GM12891 (cell line): ENCODE measurements at regions not wholly inside any gene's neighbourhood (a gene's known extent, or its start where the extent isn't known, plus 50 kb on each side); places are given as distances from the start of the nearest gene placed in this dataset.

Experiments
- DNase-seq: peaks from one replicate; pipeline ENCODE4 v3.0.0; 2011; ENCODE audit warnings: low spot score; ENCODE audit not compliant: insufficient read length
- FAIRE-seq: peaks from 2 replicates; lab custom pipeline; 2011; peaks lifted over from hg19 to GRCh38; lab: Jason Lieb, UNC
- PAX5 ChIP-seq: IDR thresholded peaks from 2 replicates; pipeline ENCODE4 v1.6.1; 2011; ENCODE audit warnings: low read length, moderate library complexity, mild to moderate bottlenecking; ENCODE audit not compliant: insufficient read depth, severe bottlenecking
- POLR2A ChIP-seq: IDR thresholded peaks from 2 replicates; pipeline ENCODE4 v1.6.1; 2011; ENCODE audit warnings: low read depth, low read length, control low read depth
- POLR2AphosphoS5 ChIP-seq: IDR thresholded peaks from 2 replicates; pipeline ENCODE4 v1.6.1; 2011; ENCODE audit warnings: low read depth, low read length, control low read depth
- POU2F2 ChIP-seq: IDR thresholded peaks from 2 replicates; pipeline ENCODE4 v1.6.1; 2011; ENCODE audit warnings: low read depth, mild to moderate bottlenecking, control low read depth, low read length, moderate library complexity
- SPI1 ChIP-seq: IDR thresholded peaks from 2 replicates; pipeline ENCODE4 v1.6.1; 2011; ENCODE audit warnings: low read depth, low read length, control low read depth
- TAF1 ChIP-seq: IDR thresholded peaks from 2 replicates; pipeline ENCODE4 v1.6.1; 2011; ENCODE audit warnings: low read depth, low read length, control low read depth

- TF ChIP-seq SPI1 = no peak
- TF ChIP-seq POLR2AphosphoS5 = no peak
- TF ChIP-seq POLR2A = no peak
- no peak for TF ChIP-seq POU2F2
- TF ChIP-seq PAX5 = no peak
- no peak for TF ChIP-seq TAF1
- FAIRE-seq (no peak), DNase-seq (no peak)
Measured at GRCh38 chr6:100322886-100323285, 141.8 kb downstream of the SIM1 start.

- no peak for FAIRE-seq
- DNase-seq = no peak
- TF ChIP-seq TAF1 (no peak), POLR2AphosphoS5 (no peak), PAX5 (no peak), SPI1 (no peak), POU2F2 (no peak), POLR2A (no peak)
Measured at GRCh38 chr6:100320686-100321085, 144.0 kb downstream of the SIM1 start.

- FAIRE-seq (no peak), DNase-seq (no peak)
- TF ChIP-seq PAX5 (no peak), POLR2AphosphoS5 (no peak), POU2F2 (no peak), SPI1 (no peak), TAF1 (no peak), POLR2A (no peak)
Measured at GRCh38 chr6:100317031-100317430, 147.7 kb downstream of the SIM1 start.

GRCh38 chr6:100314186-100314585 is 150.5 kb downstream of the SIM1 start:
- DNase-seq (no peak), FAIRE-seq (no peak)
- no peak for TF ChIP-seq POLR2AphosphoS5
- no peak for TF ChIP-seq SPI1
- TF ChIP-seq TAF1 = no peak
- TF ChIP-seq PAX5 = no peak
- TF ChIP-seq POLR2A = no peak
- TF ChIP-seq POU2F2 = no peak

- FAIRE-seq = no peak
- TF ChIP-seq SPI1 (no peak), POU2F2 (no peak), PAX5 (no peak), POLR2A (no peak), TAF1 (no peak), POLR2AphosphoS5 (no peak)
- DNase-seq = no peak
Measured at GRCh38 chr6:100311707-100312251, 152.9 kb downstream of the SIM1 start.

GRCh38 chr6:100309174-100309573 is 155.5 kb downstream of the SIM1 start:
- TF ChIP-seq PAX5 (no peak), POU2F2 (no peak), TAF1 (no peak), POLR2AphosphoS5 (no peak), SPI1 (no peak), POLR2A (no peak)
- FAIRE-seq (no peak), DNase-seq (no peak)

- TF ChIP-seq POLR2A = no peak
- no peak for TF ChIP-seq POU2F2
- no peak for TF ChIP-seq PAX5
- no peak for TF ChIP-seq SPI1
- no peak for TF ChIP-seq POLR2AphosphoS5
- TF ChIP-seq TAF1 = no peak
- no peak for FAIRE-seq
- no peak for DNase-seq
Measured at GRCh38 chr6:100307561-100307960, 157.2 kb downstream of the SIM1 start.

GRCh38 chr6:100305209-100305869 is 159.4 kb downstream of the SIM1 start:
- no peak for TF ChIP-seq PAX5
- no peak for FAIRE-seq
- no peak for DNase-seq

GRCh38 chr6:100304575-100304974 is 160.1 kb downstream of the SIM1 start:
- TF ChIP-seq POU2F2 (no peak), TAF1 (no peak), SPI1 (no peak), POLR2A (no peak), POLR2AphosphoS5 (no peak)
- FAIRE-seq (no peak), DNase-seq (no peak)

- no peak for TF ChIP-seq POLR2AphosphoS5
- no peak for TF ChIP-seq POLR2A
- TF ChIP-seq PAX5 = no peak
- no peak for TF ChIP-seq POU2F2
- no peak for TF ChIP-seq TAF1
- no peak for TF ChIP-seq SPI1
- DNase-seq (no peak), FAIRE-seq (no peak)
Measured at GRCh38 chr6:100301731-100302130, 163.0 kb downstream of the SIM1 start.
